ENCODE measurements at regions not wholly inside any gene's neighbourhood (a gene's known extent, or its start where the extent isn't known, plus 50 kb on each side); places are given as distances from the start of the nearest gene placed in this dataset.

GRCh38 chr7:45971171-45971570 lies 50.1 kb upstream of the IGFBP3 start:
- TF ChIP-seq EZH2 (IDR thresholded peaks at IDR 0.05) = no peak
- TF ChIP-seq POLR2AphosphoS5 (IDR thresholded peaks at IDR 0.05; ENCODE audit: borderline replicate concordance, low read depth, low read length) = no peak

All from SK-N-MC (cell line).